ENCODE measurements at regions not wholly inside any gene's neighbourhood (a gene's known extent, or its start where the extent isn't known, plus 50 kb on each side); places are given as distances from the start of the nearest gene placed in this dataset.

- no peak for DNase-seq
- H3K4me1 Mint-ChIP-seq = no peaks in the 10 kb centered on the region
- intact Hi-C loops (cut with micrococcal nuclease) = no loop called here
- H3K27ac Mint-ChIP-seq = no peak overlapping the region
- H3K27me3 Mint-ChIP-seq (ENCODE audit: low read depth in 3 of 3) = no peaks in the 10 kb centered on the region
- no peak for TF ChIP-seq CTCF (IDR thresholded peaks at IDR 0.05)
- Histone ChIP-seq H3K36me3 (replicated peaks in 1 of 2; ENCODE audit: control insufficient read depth in 1 of 2, insufficient read depth in 2 of 2, low read length in 2 of 2) (no peaks in the 10 kb centered on the region), H2AFZ (ENCODE audit: insufficient read depth, low read depth, low read length, poor library complexity, severe bottlenecking) (no peak overlapping the region), H3K4me2 (replicated peaks; ENCODE audit: extremely low read depth, low read length, poor library complexity, severe bottlenecking) (no peak overlapping the region), H3K79me2 (ENCODE audit: insufficient read depth, low read length) (no peaks in the 10 kb centered on the region), H3K27me3 (ENCODE audit: control insufficient read depth in 2 of 2, insufficient read depth in 2 of 2, low read length in 2 of 2) (no peaks in the 10 kb centered on the region), H3K27ac (ENCODE audit: low read depth in 1 of 2, low read length in 2 of 2) (no peak overlapping the region), H3K9ac (ENCODE audit: insufficient read depth, low read length, poor library complexity, severe bottlenecking) (no peak overlapping the region), H3K9me3 (replicated peaks in 1 of 2; ENCODE audit: control insufficient read depth in 1 of 2, insufficient read depth in 1 of 2, low read length in 2 of 2) (peaks cover 11 to 33% of the 10 kb centered on the region in 2 donors), H4K20me1 (ENCODE audit: insufficient read depth, low read length) (no peaks in the 10 kb centered on the region), H3K4me3 (replicated peaks in 1 of 3; ENCODE audit: low read depth in 2 of 3, low read length in 3 of 3) (no peak overlapping the region), H3K4me1 (ENCODE audit: control insufficient read depth in 1 of 2, insufficient read depth in 2 of 2, low read length in 2 of 2) (no peaks in the 10 kb centered on the region)
- H3K9me3 Mint-ChIP-seq = peaks cover 6 to 33% (median 19%) of the 10 kb centered on the region in 7 donors
- H3K4me3 Mint-ChIP-seq = no peak overlapping the region
- no peaks in the 10 kb centered on the region for H3K36me3 Mint-ChIP-seq
- WGBS (ENCODE audit: insufficient coverage) = no CpG with 5 or more reads among the region's 2 CpGs
These were observed 63.5 kb upstream of the EGFR start for GRCh38 chr7:54955296-54955695.

GRCh38 chr7:54955696-54956420 is 63.0 kb upstream of the EGFR start:
- WGBS (ENCODE audit: insufficient coverage) = 75% methylated on average over 8 of the region's 8 CpGs
- H3K4me2 ChIP-seq (replicated peaks; ENCODE audit: extremely low read depth, low read length, poor library complexity, severe bottlenecking) = no peak overlapping the region

More at GRCh38 chr7:54955696-54956420, 63.0 kb upstream of the EGFR start:
- no peaks in the 10 kb centered on the region for H3K27me3 Mint-ChIP-seq (ENCODE audit: low read depth in 3 of 3)
- no peak overlapping the region for H3K27ac Mint-ChIP-seq
- intact Hi-C loops (cut with micrococcal nuclease) = no loop called here
- H3K36me3 ChIP-seq (replicated peaks in 1 of 2; ENCODE audit: control insufficient read depth in 1 of 2, insufficient read depth in 2 of 2, low read length in 2 of 2) = no peaks in the 10 kb centered on the region
- H3K9ac ChIP-seq (ENCODE audit: insufficient read depth, low read length, poor library complexity, severe bottlenecking) = no peak overlapping the region
- H4K20me1 ChIP-seq (ENCODE audit: insufficient read depth, low read length) = no peaks in the 10 kb centered on the region
- TF ChIP-seq CTCF (IDR thresholded peaks at IDR 0.05) = no peak
- peaks cover 17 to 33% of the 10 kb centered on the region in 2 donors for H3K9me3 ChIP-seq (replicated peaks in 1 of 2; ENCODE audit: control insufficient read depth in 1 of 2, insufficient read depth in 1 of 2, low read length in 2 of 2)
- H3K4me1 ChIP-seq (ENCODE audit: control insufficient read depth in 1 of 2, insufficient read depth in 2 of 2, low read length in 2 of 2) = no peaks in the 10 kb centered on the region
- H3K4me3 ChIP-seq (replicated peaks in 1 of 3; ENCODE audit: low read depth in 2 of 3, low read length in 3 of 3) = no peak overlapping the region
- H2AFZ ChIP-seq (ENCODE audit: insufficient read depth, low read depth, low read length, poor library complexity, severe bottlenecking) = no peak overlapping the region
- no peaks in the 10 kb centered on the region for H3K27me3 ChIP-seq (ENCODE audit: control insufficient read depth in 2 of 2, insufficient read depth in 2 of 2, low read length in 2 of 2)
- no peaks in the 10 kb centered on the region for H3K36me3 Mint-ChIP-seq
- peaks cover 6 to 37% (median 18%) of the 10 kb centered on the region in 7 donors for H3K9me3 Mint-ChIP-seq
- H3K27ac ChIP-seq (ENCODE audit: low read depth in 1 of 2, low read length in 2 of 2) = no peak overlapping the region
- no peak overlapping the region for H3K4me3 Mint-ChIP-seq
- DNase-seq = no peak
- H3K79me2 ChIP-seq (ENCODE audit: insufficient read depth, low read length) = no peaks in the 10 kb centered on the region
- no peaks in the 10 kb centered on the region for H3K4me1 Mint-ChIP-seq
